HG03575 (cell line): ENCODE measurements at regions not wholly inside any gene's neighbourhood (a gene's known extent, or its start where the extent isn't known, plus 50 kb on each side); places are given as distances from the start of the nearest gene placed in this dataset.

Source experiments
- ATAC-seq: cut with Tn5 transposase; IDR thresholded peaks from one replicate; pipeline ENCODE4 v1.9.1; 2021; ENCODE audit not compliant: unreplicated experiment, insufficient number of reproducible peaks, low FRiP score; ENCODE audit errors: extremely low read depth

GRCh38 chr3:24722087-24722486 is 227.4 kb upstream of the THRB start:
- ATAC-seq, result no peak

- no peak for ATAC-seq
These were observed 231.0 kb upstream of the THRB start for GRCh38 chr3:24725514-24726255.

- no peak for ATAC-seq
These were observed 231.8 kb upstream of the THRB start for GRCh38 chr3:24726423-24726822.

GRCh38 chr3:24730173-24730572 is 235.5 kb upstream of the THRB start:
- ATAC-seq, result no peak

- ATAC-seq, result no peak
These were observed 239.4 kb upstream of the THRB start for GRCh38 chr3:24734019-24734418.

- ATAC-seq, result no peak
These were observed 242.1 kb upstream of the THRB start for GRCh38 chr3:24736701-24737100.

- ATAC-seq, result no peak
These were observed 245.7 kb upstream of the THRB start for GRCh38 chr3:24740326-24740725.

GRCh38 chr3:24741506-24741905 is 246.9 kb upstream of the THRB start:
- no peak for ATAC-seq

- ATAC-seq, result no peak
These were observed 253.9 kb upstream of the THRB start for GRCh38 chr3:24748520-24748919.

- ATAC-seq, result no peak
These were observed 256.4 kb upstream of the THRB start for GRCh38 chr3:24751020-24751419.

GRCh38 chr3:24756101-24756888 is 261.6 kb upstream of the THRB start:
- no peak for ATAC-seq

- ATAC-seq, result no peak
These were observed 268.7 kb upstream of the THRB start for GRCh38 chr3:24763393-24763792.

GRCh38 chr3:24764236-24764915 is 269.7 kb upstream of the THRB start:
- no peak for ATAC-seq

GRCh38 chr3:24765399-24765798 is 270.7 kb upstream of the THRB start:
- ATAC-seq, result no peak

- no peak for ATAC-seq
These were observed 275.3 kb upstream of the THRB start for GRCh38 chr3:24769918-24770317.

GRCh38 chr3:24773798-24774197 is 279.1 kb upstream of the THRB start:
- peak; percentile 78 for ATAC-seq

- ATAC-seq, result no peak
These were observed 286.3 kb upstream of the THRB start for GRCh38 chr3:24780991-24781390.

GRCh38 chr3:24781454-24781853 is 286.8 kb upstream of the THRB start:
- no peak for ATAC-seq

- ATAC-seq, result no peak
These were observed 299.2 kb upstream of the THRB start for GRCh38 chr3:24793896-24794295.

- ATAC-seq, result peak; percentile 96
These were observed 308.0 kb upstream of the THRB start for GRCh38 chr3:24802614-24803013.
